Astrocyte (in vitro differentiated cells and primary cell): ENCODE measurements at regions not wholly inside any gene's neighbourhood (a gene's known extent, or its start where the extent isn't known, plus 50 kb on each side); places are given as distances from the start of the nearest gene placed in this dataset.
"Not testable (repeated sequence)": the region's sequence is repeated elsewhere in the genome, so short reads cannot be mapped to it uniquely, and the experiment has no call there.

ENCODE experiments used
- DNase-seq: peaks from one replicate; pipeline ENCODE4 v3.0.0-alpha.2; 2010; ENCODE audit warnings: low read depth
- FAIRE-seq: peaks from 2 replicates; lab custom pipeline; 2011; peaks lifted over from hg19 to GRCh38; lab: Jason Lieb, UNC
- H2AFZ ChIP-seq: 2 replicates; pipeline ENCODE4 v1.6.0; 2012; ENCODE audit warnings: low read depth, low read length, inconsistent platforms
- H3K27ac ChIP-seq: 2 replicates; pipeline ENCODE4 v1.5.1; 2011; ENCODE audit warnings: low read depth, low read length, inconsistent platforms
- H3K27me3 ChIP-seq: 2 replicates; pipeline ENCODE4 v1.6.0; 2011; ENCODE audit warnings: low read length, inconsistent platforms; ENCODE audit not compliant: insufficient read depth
- H3K36me3 ChIP-seq: 2 replicates; pipeline ENCODE4 v1.5.1; 2011; ENCODE audit warnings: low read length, inconsistent platforms; ENCODE audit not compliant: insufficient read depth
- H3K4me1 ChIP-seq: 2 replicates; pipeline ENCODE4 v1.5.1; 2011; ENCODE audit warnings: low read length, inconsistent platforms; ENCODE audit not compliant: insufficient read depth
- H3K4me2 ChIP-seq: 2 replicates; pipeline ENCODE4 v1.6.0; 2012; ENCODE audit warnings: low read length, inconsistent platforms
- H3K4me3 ChIP-seq: 2 replicates; pipeline ENCODE4 v1.5.1; 2011; ENCODE audit warnings: low read depth, mild to moderate bottlenecking, low read length, inconsistent platforms; ENCODE audit not compliant: insufficient read depth
- H3K79me2 ChIP-seq: 2 replicates; pipeline ENCODE4 v1.6.0; 2012; ENCODE audit warnings: mild to moderate bottlenecking, low read length, inconsistent platforms; ENCODE audit not compliant: insufficient read depth
- H3K9ac ChIP-seq: 2 replicates; pipeline ENCODE4 v1.6.0; 2012; ENCODE audit warnings: mild to moderate bottlenecking, low read length, inconsistent platforms
- H3K9me3 ChIP-seq: 2 replicates; pipeline ENCODE4 v1.5.1; 2012; ENCODE audit warnings: low read depth, mild to moderate bottlenecking, low read length, inconsistent platforms; ENCODE audit not compliant: insufficient read depth
- H4K20me1 ChIP-seq: 2 replicates; pipeline ENCODE4 v1.6.0; 2012; ENCODE audit warnings: low read length, inconsistent platforms; ENCODE audit not compliant: insufficient read depth
- H3K27ac Mint-ChIP-seq: one replicate; pipeline ENCODE4 v1.8.0; 2021; ENCODE audit warnings: mild to moderate bottlenecking, mixed read lengths; ENCODE audit not compliant: unreplicated experiment
- H3K27me3 Mint-ChIP-seq: one replicate; pipeline ENCODE4 v1.8.0; 2021; ENCODE audit warnings: low read depth, mixed read lengths; ENCODE audit not compliant: unreplicated experiment
- H3K36me3 Mint-ChIP-seq: one replicate; pipeline ENCODE4 v1.8.0; 2021; ENCODE audit warnings: low read depth, mixed read lengths; ENCODE audit not compliant: unreplicated experiment
- H3K4me1 Mint-ChIP-seq: one replicate; pipeline ENCODE4 v1.8.0; 2021; ENCODE audit warnings: low read depth, mixed read lengths; ENCODE audit not compliant: unreplicated experiment
- H3K4me3 Mint-ChIP-seq: one replicate; pipeline ENCODE4 v1.8.0; 2021; ENCODE audit warnings: mild to moderate bottlenecking, moderate library complexity, mixed read lengths; ENCODE audit not compliant: unreplicated experiment
- H3K9me3 Mint-ChIP-seq: one replicate; pipeline ENCODE4 v1.8.0; 2021; ENCODE audit warnings: mild to moderate bottlenecking, mixed read lengths; ENCODE audit not compliant: unreplicated experiment
- CTCF ChIP-seq: IDR thresholded peaks from 2 replicates; pipeline ENCODE4 v1.5.1; 2011; ENCODE audit warnings: low read depth, mild to moderate bottlenecking, inconsistent platforms, low read length, moderate library complexity; ENCODE audit not compliant: insufficient read depth
- EZH2 ChIP-seq: IDR thresholded peaks from 2 replicates; pipeline ENCODE4 v1.6.1; 2012; ENCODE audit warnings: mild to moderate bottlenecking, low read length, inconsistent platforms; ENCODE audit not compliant: insufficient read depth

GRCh38 chr12:115370207-115370606, 686.2 kb upstream of the TBX3 start:
- Histone ChIP-seq H4K20me1 (no peaks in the 10 kb centered on the region), H3K4me1 (peaks cover 5% of the 10 kb centered on the region), H2AFZ (no peak overlapping the region), H3K79me2 (no peaks in the 10 kb centered on the region), H3K27me3 (no peaks in the 10 kb centered on the region), H3K9me3 (no peaks in the 10 kb centered on the region), H3K4me3 (no peak overlapping the region), H3K27ac (no peak overlapping the region), H3K36me3 (no peaks in the 10 kb centered on the region), H3K4me2 (no peak overlapping the region), H3K9ac (no peak overlapping the region)
- Mint-ChIP-seq H3K4me1 (peaks cover 8% of the 10 kb centered on the region), H3K4me3 (no peak overlapping the region), H3K27me3 (peaks cover 11% of the 10 kb centered on the region), H3K9me3 (peaks cover 9% of the 10 kb centered on the region), H3K27ac (no peak overlapping the region), H3K36me3 (no peaks in the 10 kb centered on the region)
- DNase-seq: no peak
- FAIRE-seq: no peak
- TF ChIP-seq EZH2 (no peak), CTCF (no peak)

GRCh38 chr12:115366277-115366676, 682.3 kb upstream of the TBX3 start:
- H3K4me1 Mint-ChIP-seq, H3K4me2 ChIP-seq, H2AFZ ChIP-seq, FAIRE-seq, H3K79me2 ChIP-seq, DNase-seq, H4K20me1 ChIP-seq, H3K27ac Mint-ChIP-seq, H3K9ac ChIP-seq, H3K36me3 ChIP-seq, H3K9me3 ChIP-seq, H3K4me3 Mint-ChIP-seq, H3K27me3 ChIP-seq, H3K9me3 Mint-ChIP-seq, H3K4me1 ChIP-seq, H3K27ac ChIP-seq, H3K36me3 Mint-ChIP-seq, H3K4me3 ChIP-seq: not testable (repeated sequence)
- H3K27me3 Mint-ChIP-seq: peaks cover 13% of the 10 kb centered on the region

DNA sequence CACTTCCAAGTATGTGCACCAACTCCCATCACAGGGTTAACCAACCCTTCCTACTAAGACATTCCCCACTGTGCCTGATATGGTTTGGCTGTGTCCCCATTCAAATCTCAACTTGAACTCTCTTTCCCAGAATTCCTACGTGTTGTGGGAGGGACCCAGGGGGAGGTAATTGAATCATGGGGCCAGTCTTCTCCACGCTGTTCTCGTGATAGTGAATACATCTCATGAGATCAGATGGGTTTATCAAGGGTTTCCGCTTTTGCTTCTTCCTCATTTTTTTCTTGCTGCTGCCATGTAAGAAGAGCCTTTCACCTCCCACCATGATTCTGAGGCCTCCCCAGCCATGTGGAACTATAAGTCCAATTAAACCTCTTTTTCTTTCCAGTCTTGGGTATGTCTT, 681.8 kb upstream of the TBX3 start:
- H3K27ac Mint-ChIP-seq, H3K36me3 Mint-ChIP-seq, FAIRE-seq, H3K4me3 ChIP-seq, H4K20me1 ChIP-seq, H3K9me3 ChIP-seq, H3K4me1 Mint-ChIP-seq, H3K79me2 ChIP-seq, H2AFZ ChIP-seq, H3K4me3 Mint-ChIP-seq, DNase-seq, H3K27me3 ChIP-seq, H3K27ac ChIP-seq, H3K9me3 Mint-ChIP-seq, H3K9ac ChIP-seq, H3K36me3 ChIP-seq, H3K4me2 ChIP-seq, H3K4me1 ChIP-seq: not testable (repeated sequence)
- H3K27me3 Mint-ChIP-seq: peaks cover 13% of the 10 kb centered on the region

DNA sequence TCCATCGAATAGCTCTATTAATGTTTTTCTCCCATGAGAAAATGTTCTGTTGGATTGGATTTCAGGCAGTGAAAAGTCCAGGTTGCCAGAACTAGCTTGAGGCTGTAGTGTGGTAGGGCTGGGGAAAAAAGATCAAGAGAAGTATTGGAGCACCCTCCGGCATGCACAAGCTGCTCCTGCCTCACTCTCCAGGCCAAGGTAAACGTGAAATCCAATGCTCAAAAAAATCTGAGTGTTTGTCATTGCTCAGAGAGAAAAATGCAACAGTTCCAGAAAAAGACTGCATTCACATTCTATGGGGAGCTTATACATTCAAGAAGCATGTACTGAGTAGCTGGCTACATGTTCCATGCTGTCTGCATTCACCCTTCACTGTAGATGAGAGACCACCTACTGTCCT, 680.9 kb upstream of the TBX3 start:
- no peak for FAIRE-seq
- H3K36me3 Mint-ChIP-seq: no peaks in the 10 kb centered on the region

More for the DNA sequence above, 680.9 kb upstream of the TBX3 start:
- Histone ChIP-seq H3K4me3 (no peak overlapping the region), H3K9me3 (no peaks in the 10 kb centered on the region), H3K79me2 (no peaks in the 10 kb centered on the region), H3K4me1 (no peaks in the 10 kb centered on the region), H3K27ac (no peak overlapping the region), H3K27me3 (no peaks in the 10 kb centered on the region), H4K20me1 (no peaks in the 10 kb centered on the region), H2AFZ (no peak overlapping the region), H3K4me2 (no peak overlapping the region), H3K9ac (no peak overlapping the region), H3K36me3 (no peaks in the 10 kb centered on the region)
- TF ChIP-seq CTCF (no peak), EZH2 (no peak)
- Mint-ChIP-seq H3K9me3 (peaks cover 1% of the 10 kb centered on the region), H3K27ac (no peak overlapping the region), H3K4me1 (peaks cover 3% of the 10 kb centered on the region), H3K27me3 (peaks cover 11% of the 10 kb centered on the region), H3K4me3 (no peak overlapping the region)
- DNase-seq: no peak
